HEK293 (cell line): ENCODE measurements at regions not wholly inside any gene's neighbourhood (a gene's known extent, or its start where the extent isn't known, plus 50 kb on each side); places are given as distances from the start of the nearest gene placed in this dataset.
"Not testable (repeated sequence)": the region's sequence is repeated elsewhere in the genome, so short reads cannot be mapped to it uniquely, and the experiment has no call there.

ENCODE experiments used
- CTCF ChIA-PET: fragments of 350-600 bp; formaldehyde crosslinking; extraction: SDS; loops from one replicate; lab custom pipeline; 2021; ENCODE audit warnings: antibody characterized with exemption; lab: Yijun Ruan, JAX
- POLR2A ChIA-PET: fragments of 300-600 bp; formaldehyde crosslinking; extraction: SDS; loops from one replicate; lab custom pipeline; 2020; ENCODE audit warnings: antibody characterized with exemption, inconsistent platforms; lab: Yijun Ruan, JAX
- H3K27ac ChIP-seq: fragments of 200-500 bp; sonication (Bioruptor generic); 2 replicates; pipeline ENCODE4 v1.5.1; 2014; ENCODE audit warnings: low read depth, low read length, control low read depth, inconsistent platforms; ENCODE audit errors: extremely low read depth
- H3K36me3 ChIP-seq, 2 experiments: fragments of 200-500 bp in 1 of 2; sonication (Bioruptor generic) in 1 of 2; 1 replicate in 1 of 2; 2 replicates in 1 of 2; pipeline ENCODE4 v1.5.1; 2014 to 2017; ENCODE audit warnings: inconsistent platforms in 2 of 2, low read length in 2 of 2; ENCODE audit not compliant: control insufficient read depth in 2 of 2, insufficient read depth in 1 of 2
- H3K4me1 ChIP-seq: fragments of 200-500 bp; sonication (Bioruptor generic); 2 replicates; pipeline ENCODE4 v1.5.1; 2014; ENCODE audit warnings: mild to moderate bottlenecking, low read length, inconsistent platforms; ENCODE audit not compliant: control insufficient read depth, insufficient read depth
- H3K4me3 ChIP-seq: 2 replicates; pipeline ENCODE4 v1.5.1; 2011; ENCODE audit warnings: low read depth, mild to moderate bottlenecking, control low read depth, low read length, moderate library complexity
- H3K9me3 ChIP-seq: fragments of 200-500 bp; sonication (Bioruptor generic); 2 replicates; pipeline ENCODE4 v1.5.1; 2014; ENCODE audit warnings: low read depth, low read length, inconsistent platforms; ENCODE audit not compliant: control insufficient read depth, insufficient read depth
- GLI2 ChIP-seq: fragments of 450-650 bp; formaldehyde crosslinking; IDR thresholded peaks from 2 replicates; pipeline ENCODE4; 2017; ENCODE audit warnings: missing biosample characterization, missing genetic modification characterization, low read depth, borderline replicate concordance
- HIC1 ChIP-seq: fragments of 450-650 bp; formaldehyde crosslinking; IDR thresholded peaks from 2 replicates; pipeline ENCODE4 v1.5.1; 2016; ENCODE audit warnings: missing biosample characterization, missing genetic modification characterization
- OSR2 ChIP-seq: fragments of 450-650 bp; formaldehyde crosslinking; IDR thresholded peaks from 2 replicates; pipeline ENCODE4 v1.5.1; 2016; ENCODE audit warnings: missing biosample characterization, missing genetic modification characterization
- PRDM2 ChIP-seq: fragments of 450-650 bp; formaldehyde crosslinking; IDR thresholded peaks from 2 replicates; pipeline ENCODE4 v1.5.1; 2016; ENCODE audit warnings: missing biosample characterization, missing genetic modification characterization, borderline replicate concordance
- RBAK ChIP-seq: fragments of 450-650 bp; formaldehyde crosslinking; IDR thresholded peaks from 2 replicates; pipeline ENCODE4 v1.5.1; 2016; ENCODE audit warnings: missing biosample characterization, missing genetic modification characterization
- SP7 ChIP-seq: fragments of 450-650 bp; formaldehyde crosslinking; IDR thresholded peaks from 2 replicates; pipeline ENCODE4 v1.5.1; 2016; ENCODE audit warnings: missing biosample characterization, missing genetic modification characterization
- ZBTB17 ChIP-seq: fragments of 450-650 bp; formaldehyde crosslinking; IDR thresholded peaks from 2 replicates; pipeline ENCODE4 v1.5.1; 2016; ENCODE audit warnings: missing biosample characterization, missing genetic modification characterization
- ZNF157 ChIP-seq: fragments of 450-650 bp; formaldehyde crosslinking; IDR thresholded peaks from 2 replicates; pipeline ENCODE4 v1.5.1; 2016; ENCODE audit warnings: missing biosample characterization, missing genetic modification characterization
- ZNF2 ChIP-seq: fragments of 450-650 bp; formaldehyde crosslinking; IDR thresholded peaks from 2 replicates; pipeline ENCODE4 v1.5.1; 2016; ENCODE audit warnings: missing biosample characterization, missing genetic modification characterization
- ZNF24 ChIP-seq: fragments of 450-650 bp; formaldehyde crosslinking; IDR thresholded peaks from 2 replicates; pipeline ENCODE4 v1.5.1; 2016; ENCODE audit warnings: missing biosample characterization, missing genetic modification characterization
- ZNF248 ChIP-seq: fragments of 450-650 bp; formaldehyde crosslinking; IDR thresholded peaks from 2 replicates; pipeline ENCODE4 v1.5.1; 2017; ENCODE audit warnings: missing biosample characterization, missing genetic modification characterization
- ZNF362 ChIP-seq: fragments of 450-650 bp; formaldehyde crosslinking; IDR thresholded peaks from 2 replicates; pipeline ENCODE4 v1.5.1; 2016; ENCODE audit warnings: missing biosample characterization, missing genetic modification characterization
- ZNF596 ChIP-seq: fragments of 450-650 bp; IDR thresholded peaks from 2 replicates; pipeline ENCODE4 v1.5.0; 2018; ENCODE audit warnings: missing biosample characterization, mild to moderate bottlenecking, missing genetic modification characterization, moderate library complexity
- ZNF701 ChIP-seq: fragments of 450-650 bp; formaldehyde crosslinking; IDR thresholded peaks from 2 replicates; pipeline ENCODE4 v1.5.1; 2016; ENCODE audit warnings: missing biosample characterization, missing genetic modification characterization
- ZXDB ChIP-seq: fragments of 450-650 bp; formaldehyde crosslinking; IDR thresholded peaks from 2 replicates; pipeline ENCODE4 v1.5.1; 2016; ENCODE audit warnings: missing biosample characterization, missing genetic modification characterization

GRCh38 chr12:14086838-14087237 is 105.4 kb upstream of the GRIN2B start:
- H3K36me3 ChIP-seq: no peaks in the 10 kb centered on the region
- H3K4me3 ChIP-seq: no peak overlapping the region
- ChIA-PET CTCF (no interaction called here), POLR2A (no interaction called here)
- H3K27ac ChIP-seq: no peak overlapping the region
- no peaks in the 10 kb centered on the region for H3K9me3 ChIP-seq
- no peaks in the 10 kb centered on the region for H3K4me1 ChIP-seq
- no peak for TF ChIP-seq HIC1 (tag by site-specific recombination)

- no peak overlapping the region for H3K4me3 ChIP-seq
- POLR2A ChIA-PET: no interaction called here
- H3K9me3 ChIP-seq: no peaks in the 10 kb centered on the region
- CTCF ChIA-PET: interaction anchor here (0.6 to 0.8 kb wide), 2 partner anchors 11 to 844 kb away, joined by 3 read pairs; no protein-coding TSS in a partner anchor
- H3K36me3 ChIP-seq: no peaks in the 10 kb centered on the region
- no peaks in the 10 kb centered on the region for H3K4me1 ChIP-seq
- TF ChIP-seq ZNF596 (tag by site-specific recombination) (no peak), ZNF701 (no peak), RBAK (tag by site-specific recombination) (no peak), ZNF157 (tag by site-specific recombination) (no peak), SP7 (tag by site-specific recombination) (no peak), ZNF24 (no peak), ZBTB17 (tag by site-specific recombination) (no peak), ZNF248 (tag by site-specific recombination) (no peak), ZNF362 (tag by site-specific recombination) (no peak), GLI2 (no peak), ZNF2 (tag by site-specific recombination) (no peak), PRDM2 (tag by site-specific recombination) (no peak), ZXDB (no peak), OSR2 (tag by site-specific recombination) (no peak)
- H3K27ac ChIP-seq: no peak overlapping the region
Observed at GRCh38 chr12:14099994-14100393, 118.6 kb upstream of the GRIN2B start.

- CTCF ChIA-PET, H3K27ac ChIP-seq, POLR2A ChIA-PET: not testable (repeated sequence)
Observed at GRCh38 chr12:14101556-14101955, 120.2 kb upstream of the GRIN2B start.

More at GRCh38 chr12:14101556-14101955, 120.2 kb upstream of the GRIN2B start:
- H3K4me3 ChIP-seq, H3K4me1 ChIP-seq, H3K36me3 ChIP-seq, H3K9me3 ChIP-seq: not testable (repeated sequence)
